ENCODE measurements at regions not wholly inside any gene's neighbourhood (a gene's known extent, or its start where the extent isn't known, plus 50 kb on each side); places are given as distances from the start of the nearest gene placed in this dataset.
A peak's percentile ranks its signal among the peaks of the same experiment; 100 is the strongest.

DNA sequence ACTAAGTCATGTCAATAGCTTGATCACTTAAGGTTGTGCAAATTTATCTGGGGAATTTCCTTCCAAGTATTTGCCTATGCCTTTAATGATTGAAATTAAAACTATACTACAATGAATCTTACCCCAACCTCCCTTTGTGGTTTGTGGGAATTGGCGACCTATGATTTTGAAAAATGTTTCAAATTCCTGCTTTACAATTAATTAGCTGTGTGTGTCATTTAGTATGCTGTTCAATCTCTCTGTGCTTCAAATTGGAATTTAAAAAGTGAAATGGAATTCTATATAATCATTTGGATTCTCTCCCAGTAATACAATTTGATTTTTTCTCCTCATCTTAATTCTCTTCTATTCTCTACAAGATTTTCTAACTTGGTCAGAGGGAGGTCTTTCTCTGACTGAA lies 2319.5 kb downstream of the ARAP2 start:
- no peak for TF ChIP-seq EZH2 (IDR thresholded peaks at IDR 0.05; ENCODE audit: low read length, missing control alignments)
- TF ChIP-seq, protein P1, sequence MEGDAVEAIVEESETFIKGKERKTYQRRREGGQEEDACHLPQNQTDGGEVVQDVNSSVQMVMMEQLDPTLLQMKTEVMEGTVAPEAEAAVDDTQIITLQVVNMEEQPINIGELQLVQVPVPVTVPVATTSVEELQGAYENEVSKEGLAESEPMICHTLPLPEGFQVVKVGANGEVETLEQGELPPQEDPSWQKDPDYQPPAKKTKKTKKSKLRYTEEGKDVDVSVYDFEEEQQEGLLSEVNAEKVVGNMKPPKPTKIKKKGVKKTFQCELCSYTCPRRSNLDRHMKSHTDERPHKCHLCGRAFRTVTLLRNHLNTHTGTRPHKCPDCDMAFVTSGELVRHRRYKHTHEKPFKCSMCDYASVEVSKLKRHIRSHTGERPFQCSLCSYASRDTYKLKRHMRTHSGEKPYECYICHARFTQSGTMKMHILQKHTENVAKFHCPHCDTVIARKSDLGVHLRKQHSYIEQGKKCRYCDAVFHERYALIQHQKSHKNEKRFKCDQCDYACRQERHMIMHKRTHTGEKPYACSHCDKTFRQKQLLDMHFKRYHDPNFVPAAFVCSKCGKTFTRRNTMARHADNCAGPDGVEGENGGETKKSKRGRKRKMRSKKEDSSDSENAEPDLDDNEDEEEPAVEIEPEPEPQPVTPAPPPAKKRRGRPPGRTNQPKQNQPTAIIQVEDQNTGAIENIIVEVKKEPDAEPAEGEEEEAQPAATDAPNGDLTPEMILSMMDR (conservative IDR thresholded peaks at IDR 0.05 in 1 of 2, IDR thresholded peaks at IDR 0.05 in 1 of 2; ENCODE audit: low read depth in 1 of 2, low read length in 2 of 2), result no peak
- H3K36me3 ChIP-seq (ENCODE audit: control insufficient read depth, insufficient read depth, low read length), result no peaks in the 10 kb centered on the region
- H3K27ac ChIP-seq (ENCODE audit: insufficient read depth, low read length), result no peak overlapping the region
- H3K9ac ChIP-seq (ENCODE audit: insufficient read depth, low read length), result no peak overlapping the region
- no peaks in the 10 kb centered on the region for H3K79me2 ChIP-seq (ENCODE audit: control insufficient read depth, insufficient read depth, low read length)
- no peaks in the 10 kb centered on the region for H3K4me1 ChIP-seq (ENCODE audit: control insufficient read depth, extremely low read depth, insufficient read depth, low read length)
- no peaks in the 10 kb centered on the region for H3K9me3 ChIP-seq (ENCODE audit: control insufficient read depth, insufficient read depth, low read depth, low read length)
- peak in 1 of 2 donors; percentile 50 for DNase-seq (ENCODE audit: low read depth in 2 of 2)
- H4K20me1 ChIP-seq (ENCODE audit: control insufficient read depth, extremely low read depth, insufficient read depth, low read length), result no peaks in the 10 kb centered on the region
- H2AFZ ChIP-seq (ENCODE audit: low read length), result no peak overlapping the region
- H3K4me2 ChIP-seq (ENCODE audit: extremely low read depth, insufficient read depth, low read length), result no peak overlapping the region
- no peak overlapping the region for H3K4me3 ChIP-seq (replicated peaks in 1 of 4; ENCODE audit: control extremely low read depth in 1 of 4, insufficient read depth in 1 of 4, low read depth in 3 of 4, low read length in 4 of 4)
- H3K27me3 ChIP-seq (ENCODE audit: control insufficient read depth, insufficient read depth, low read length), result no peaks in the 10 kb centered on the region

DNA sequence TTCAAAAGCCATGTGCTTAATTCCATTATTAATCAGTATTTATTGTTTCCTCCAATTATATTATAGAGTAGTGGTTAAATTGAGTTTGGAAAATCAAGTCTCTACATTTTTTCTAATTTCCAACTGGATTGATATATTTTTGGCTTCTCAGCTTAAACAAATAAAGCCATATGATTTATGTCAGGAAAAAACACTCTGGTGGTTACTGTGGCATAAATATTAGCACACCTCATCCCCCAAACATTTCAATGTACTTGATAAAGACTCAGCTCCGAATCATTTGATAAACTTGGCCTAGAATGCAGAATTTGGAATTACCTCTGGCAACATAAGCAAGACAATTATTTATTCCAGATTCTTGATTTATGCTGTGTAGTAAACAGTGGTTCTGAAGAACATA lies 2313.8 kb downstream of the ARAP2 start:
- Histone ChIP-seq H3K79me2 (ENCODE audit: control insufficient read depth, insufficient read depth, low read length) (no peaks in the 10 kb centered on the region), H3K4me1 (ENCODE audit: control insufficient read depth, extremely low read depth, insufficient read depth, low read length) (no peaks in the 10 kb centered on the region), H3K36me3 (ENCODE audit: control insufficient read depth, insufficient read depth, low read length) (no peaks in the 10 kb centered on the region), H2AFZ (ENCODE audit: low read length) (no peak overlapping the region), H3K4me2 (ENCODE audit: extremely low read depth, insufficient read depth, low read length) (no peak overlapping the region), H3K9ac (ENCODE audit: insufficient read depth, low read length) (no peak overlapping the region), H3K27me3 (ENCODE audit: control insufficient read depth, insufficient read depth, low read length) (no peaks in the 10 kb centered on the region), H4K20me1 (ENCODE audit: control insufficient read depth, extremely low read depth, insufficient read depth, low read length) (no peaks in the 10 kb centered on the region), H3K27ac (ENCODE audit: insufficient read depth, low read length) (no peak overlapping the region), H3K9me3 (ENCODE audit: control insufficient read depth, insufficient read depth, low read depth, low read length) (no peaks in the 10 kb centered on the region), H3K4me3 (replicated peaks in 1 of 4; ENCODE audit: control extremely low read depth in 1 of 4, insufficient read depth in 1 of 4, low read depth in 3 of 4, low read length in 4 of 4) (no peak overlapping the region)
- TF ChIP-seq, protein P1 (conservative IDR thresholded peaks at IDR 0.05 in 1 of 2, IDR thresholded peaks at IDR 0.05 in 1 of 2; ENCODE audit: low read depth in 1 of 2, low read length in 2 of 2), result no peak
- no peak for TF ChIP-seq EZH2 (IDR thresholded peaks at IDR 0.05; ENCODE audit: low read length, missing control alignments)
- peak; percentile 39 to 67 for DNase-seq (ENCODE audit: low read depth in 2 of 2)

DNA sequence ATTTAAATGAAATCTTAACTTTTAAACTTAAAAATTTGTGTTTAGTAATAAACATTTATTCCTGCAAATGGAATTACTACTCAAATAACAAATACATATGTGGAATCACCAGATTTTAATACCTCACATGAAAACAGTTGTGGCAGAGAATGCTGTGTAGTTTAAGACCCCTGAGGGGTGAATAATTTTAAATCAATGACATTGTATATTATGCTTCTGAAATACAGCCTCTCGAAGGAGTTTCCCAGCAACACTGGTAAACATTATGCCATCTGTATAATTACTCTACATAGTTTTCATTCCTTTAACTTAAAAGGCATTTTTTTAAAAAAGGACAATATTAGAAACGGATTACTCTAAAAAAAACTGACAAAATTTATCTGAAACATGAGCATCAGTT lies 2313.3 kb downstream of the ARAP2 start:
- TF ChIP-seq, protein P1 (conservative IDR thresholded peaks at IDR 0.05 in 1 of 2, IDR thresholded peaks at IDR 0.05 in 1 of 2; ENCODE audit: low read depth in 1 of 2, low read length in 2 of 2), result no peak
- no peak for TF ChIP-seq EZH2 (IDR thresholded peaks at IDR 0.05; ENCODE audit: low read length, missing control alignments)

More for the DNA sequence above, 2313.3 kb downstream of the ARAP2 start:
- no peaks in the 10 kb centered on the region for H3K36me3 ChIP-seq (ENCODE audit: control insufficient read depth, insufficient read depth, low read length)
- no peaks in the 10 kb centered on the region for H3K9me3 ChIP-seq (ENCODE audit: control insufficient read depth, insufficient read depth, low read depth, low read length)
- no peak overlapping the region for H3K4me2 ChIP-seq (ENCODE audit: extremely low read depth, insufficient read depth, low read length)
- H3K79me2 ChIP-seq (ENCODE audit: control insufficient read depth, insufficient read depth, low read length), result no peaks in the 10 kb centered on the region
- no peaks in the 10 kb centered on the region for H3K4me1 ChIP-seq (ENCODE audit: control insufficient read depth, extremely low read depth, insufficient read depth, low read length)
- H2AFZ ChIP-seq (ENCODE audit: low read length), result no peak overlapping the region
- peak in 1 of 2 donors; percentile 6 for DNase-seq (ENCODE audit: low read depth in 2 of 2)
- no peak overlapping the region for H3K9ac ChIP-seq (ENCODE audit: insufficient read depth, low read length)
- H4K20me1 ChIP-seq (ENCODE audit: control insufficient read depth, extremely low read depth, insufficient read depth, low read length), result no peaks in the 10 kb centered on the region
- no peak overlapping the region for H3K27ac ChIP-seq (ENCODE audit: insufficient read depth, low read length)
- H3K27me3 ChIP-seq (ENCODE audit: control insufficient read depth, insufficient read depth, low read length), result no peaks in the 10 kb centered on the region
- no peak overlapping the region for H3K4me3 ChIP-seq (replicated peaks in 1 of 4; ENCODE audit: control extremely low read depth in 1 of 4, insufficient read depth in 1 of 4, low read depth in 3 of 4, low read length in 4 of 4)

All from fibroblast of lung (primary cell).